BLaER1 (cell line): ENCODE measurements at regions not wholly inside any gene's neighbourhood (a gene's known extent, or its start where the extent isn't known, plus 50 kb on each side); places are given as distances from the start of the nearest gene placed in this dataset.

ENCODE experiments used
- H3K27ac ChIP-seq: shearing (Covaris generic); formaldehyde crosslinking; 2 replicates; pipeline ENCODE4 v1.8.1; 2022
- H3K27me3 ChIP-seq: shearing (Covaris generic); formaldehyde crosslinking; 2 replicates; pipeline ENCODE4 v1.8.1; 2022
- H3K36me3 ChIP-seq: shearing (Covaris generic); formaldehyde crosslinking; 2 replicates; pipeline ENCODE4 v1.8.1; 2022
- H3K4me1 ChIP-seq: shearing (Covaris generic); formaldehyde crosslinking; 2 replicates; pipeline ENCODE4 v1.8.1; 2022
- H3K4me2 ChIP-seq: shearing (Covaris generic); formaldehyde crosslinking; 2 replicates; pipeline ENCODE4 v1.8.1; 2022
- H3K4me3 ChIP-seq: shearing (Covaris generic); formaldehyde crosslinking; 2 replicates; pipeline ENCODE4 v1.8.1; 2022
- H3K9ac ChIP-seq: shearing (Covaris generic); formaldehyde crosslinking; 2 replicates; pipeline ENCODE4 v1.8.1; 2022
- H3K9me3 ChIP-seq: shearing (Covaris generic); formaldehyde crosslinking; 2 replicates; pipeline ENCODE4 v1.8.1; 2022
- H4K20me1 ChIP-seq: shearing (Covaris generic); formaldehyde crosslinking; 2 replicates; pipeline ENCODE4 v1.8.1; 2022
- Cebpa-rat ChIP-seq: shearing (Covaris generic); IDR thresholded peaks from 2 replicates; pipeline ENCODE4 v1.8.1; 2022

GRCh38 chr22:49147171-49147570 is 680.5 kb downstream of the BRD1 start:
- no peak for TF ChIP-seq Cebpa-rat
- H3K9ac ChIP-seq: no peak overlapping the region
- H3K27me3 ChIP-seq: no peaks in the 10 kb centered on the region

DNA sequence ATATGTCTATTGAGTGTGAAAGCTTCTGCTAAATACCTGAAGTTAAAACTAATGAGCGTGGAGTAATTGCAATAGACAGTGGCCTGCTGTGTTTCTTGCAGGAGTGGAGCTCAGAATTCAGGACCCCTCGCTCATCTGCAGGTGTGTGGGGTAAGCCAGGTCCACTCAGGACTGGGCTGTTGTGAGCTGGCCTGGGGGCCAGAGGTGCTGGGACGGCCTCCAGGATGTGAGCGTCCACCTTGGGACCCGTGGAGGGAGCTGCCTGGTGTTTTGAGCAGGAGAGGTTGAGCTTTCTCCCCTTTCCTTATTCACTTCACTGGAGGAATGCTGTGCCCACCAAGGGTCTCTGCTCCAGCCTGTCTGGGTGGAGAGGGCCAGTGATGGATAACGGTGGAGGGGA is 681.2 kb downstream of the BRD1 start:
- H3K36me3 ChIP-seq: no peaks in the 10 kb centered on the region

More at GRCh38 chr22:49147171-49147570, 680.5 kb downstream of the BRD1 start:
- Histone ChIP-seq H3K27ac (no peak overlapping the region), H3K4me3 (no peak overlapping the region), H3K9me3 (no peaks in the 10 kb centered on the region), H3K4me1 (peaks cover 13% of the 10 kb centered on the region), H3K36me3 (no peaks in the 10 kb centered on the region), H3K4me2 (no peak overlapping the region), H4K20me1 (no peaks in the 10 kb centered on the region)

DNA sequence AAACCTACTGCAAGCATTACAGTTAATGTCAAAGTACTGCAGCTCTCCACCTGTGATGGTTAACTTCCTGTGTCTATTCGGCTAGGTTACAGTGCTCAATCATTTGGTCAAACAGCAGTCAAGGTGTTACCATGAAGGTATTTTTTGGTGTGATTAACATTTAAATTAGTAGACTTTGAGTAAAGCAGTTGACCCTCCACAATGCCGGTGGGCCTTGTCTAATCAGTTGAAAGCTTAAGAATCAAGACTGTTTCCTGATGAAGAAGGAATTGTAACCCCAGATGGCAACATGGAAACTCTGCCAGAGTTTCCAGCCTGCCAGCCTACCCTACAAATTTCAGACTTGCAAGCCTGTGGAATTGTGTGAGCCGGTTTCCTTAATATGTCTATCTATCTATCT is 683.9 kb downstream of the BRD1 start:
- no peak overlapping the region for H3K4me2 ChIP-seq
- no peak overlapping the region for H3K27ac ChIP-seq
- H3K9me3 ChIP-seq: no peaks in the 10 kb centered on the region
- H3K4me1 ChIP-seq: no peaks in the 10 kb centered on the region
- no peak overlapping the region for H3K9ac ChIP-seq
- H3K27me3 ChIP-seq: no peaks in the 10 kb centered on the region
- H4K20me1 ChIP-seq: no peaks in the 10 kb centered on the region
- no peak overlapping the region for H3K4me3 ChIP-seq
- no peak for TF ChIP-seq Cebpa-rat
- no peaks in the 10 kb centered on the region for H3K36me3 ChIP-seq

More for the DNA sequence above, 681.2 kb downstream of the BRD1 start:
- H3K4me3 ChIP-seq: no peak overlapping the region
- no peaks in the 10 kb centered on the region for H4K20me1 ChIP-seq
- TF ChIP-seq Cebpa-rat: no peak
- no peak overlapping the region for H3K4me2 ChIP-seq
- no peaks in the 10 kb centered on the region for H3K27me3 ChIP-seq
- H3K27ac ChIP-seq: no peak overlapping the region
- H3K9me3 ChIP-seq: no peaks in the 10 kb centered on the region
- peaks cover 6% of the 10 kb centered on the region for H3K4me1 ChIP-seq
- no peak overlapping the region for H3K9ac ChIP-seq

DNA sequence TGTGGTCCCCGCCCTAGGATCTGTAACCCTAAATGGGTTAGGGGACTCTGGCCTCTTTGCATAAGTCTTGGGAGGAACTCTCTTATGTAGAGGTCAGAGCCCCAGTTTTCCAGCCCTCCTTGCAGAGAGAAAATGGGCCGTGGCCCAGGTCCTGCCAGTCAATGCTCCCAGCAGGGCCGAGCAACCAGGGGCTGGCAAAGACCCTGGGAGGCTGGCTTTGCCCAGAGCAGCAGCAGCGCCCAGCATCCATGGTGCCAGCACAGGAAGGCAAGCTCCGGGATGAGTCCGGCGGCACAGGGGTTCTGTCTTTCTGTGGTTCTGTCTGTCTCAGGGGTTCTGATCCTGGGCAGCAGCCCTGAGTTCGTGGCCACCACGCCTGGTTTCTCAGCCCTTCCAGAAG is 684.8 kb downstream of the BRD1 start:
- no peaks in the 10 kb centered on the region for H4K20me1 ChIP-seq
- no peak overlapping the region for H3K27ac ChIP-seq
- no peak overlapping the region for H3K9ac ChIP-seq
- H3K36me3 ChIP-seq: no peaks in the 10 kb centered on the region
- H3K9me3 ChIP-seq: no peaks in the 10 kb centered on the region
- no peak overlapping the region for H3K4me3 ChIP-seq
- TF ChIP-seq Cebpa-rat: no peak
- H3K27me3 ChIP-seq: no peaks in the 10 kb centered on the region
- H3K4me2 ChIP-seq: no peak overlapping the region
- H3K4me1 ChIP-seq: no peaks in the 10 kb centered on the region

- no peaks in the 10 kb centered on the region for H3K36me3 ChIP-seq
- no peak overlapping the region for H3K4me3 ChIP-seq
- no peak overlapping the region for H3K9ac ChIP-seq
- no peaks in the 10 kb centered on the region for H3K27me3 ChIP-seq
- no peak for TF ChIP-seq Cebpa-rat
- peaks cover under 1% of the 10 kb centered on the region; the same call in 1 of the 2 replicates for H3K4me1 ChIP-seq
- no peak overlapping the region for H3K4me2 ChIP-seq
- H4K20me1 ChIP-seq: no peaks in the 10 kb centered on the region
- no peak overlapping the region for H3K27ac ChIP-seq
- no peaks in the 10 kb centered on the region for H3K9me3 ChIP-seq
Observed at GRCh38 chr22:49142296-49142695, 685.4 kb downstream of the BRD1 start.

GRCh38 chr22:49141761-49142160 is 685.9 kb downstream of the BRD1 start:
- H3K9ac ChIP-seq: no peak overlapping the region
- H4K20me1 ChIP-seq: no peaks in the 10 kb centered on the region
- H3K36me3 ChIP-seq: no peaks in the 10 kb centered on the region
- no peaks in the 10 kb centered on the region for H3K9me3 ChIP-seq
- H3K4me3 ChIP-seq: no peak overlapping the region
- no peak for TF ChIP-seq Cebpa-rat
- no peaks in the 10 kb centered on the region for H3K27me3 ChIP-seq
- H3K27ac ChIP-seq: no peak overlapping the region
- peaks cover 6% of the 10 kb centered on the region; the same call in 1 of the 2 replicates for H3K4me1 ChIP-seq
- no peak overlapping the region for H3K4me2 ChIP-seq

DNA sequence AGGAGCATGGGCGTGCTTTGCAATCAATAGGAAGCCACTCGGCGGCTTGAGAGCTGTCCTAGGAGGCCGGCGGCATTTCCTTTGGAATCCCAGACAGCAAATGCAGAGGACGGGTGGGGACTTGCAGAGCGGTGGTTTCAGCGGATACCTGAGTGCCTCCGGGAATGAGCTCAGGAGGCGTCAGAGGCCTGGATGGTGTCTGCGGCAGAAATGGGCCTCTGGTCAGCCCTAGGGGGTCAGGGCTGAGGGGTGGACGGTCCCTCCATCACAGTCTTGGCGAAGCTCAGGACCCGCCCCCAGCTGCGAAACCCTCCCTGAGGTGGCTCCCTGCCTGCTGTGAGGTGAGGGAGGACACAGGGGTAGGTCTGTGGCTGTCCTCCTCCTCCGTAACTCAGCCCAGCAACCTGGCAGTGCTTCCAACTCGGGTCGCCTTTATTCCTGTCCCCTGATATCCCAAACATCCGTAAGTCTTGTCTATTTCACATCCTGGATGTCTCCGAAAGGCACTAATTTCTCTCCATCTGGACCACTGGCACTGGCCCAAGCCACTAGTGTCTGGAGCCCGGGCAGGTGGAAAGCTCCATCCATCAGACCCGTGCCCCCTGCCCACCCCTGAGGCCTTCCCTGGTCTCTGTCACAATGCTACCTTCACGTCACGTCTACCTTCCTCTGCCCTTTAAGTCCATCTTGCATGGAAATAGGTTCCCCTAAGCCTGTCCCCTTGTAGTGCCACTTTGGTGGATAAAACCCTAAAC is 686.6 kb downstream of the BRD1 start:
- H3K9me3 ChIP-seq: no peaks in the 10 kb centered on the region
- H3K27me3 ChIP-seq: no peaks in the 10 kb centered on the region

GRCh38 chr22:49139492-49140151 is 688.1 kb downstream of the BRD1 start:
- Histone ChIP-seq H3K4me2 (no peak overlapping the region), H3K4me3 (no peak overlapping the region), H3K9ac (no peak overlapping the region), H3K27me3 (no peaks in the 10 kb centered on the region), H3K4me1 (peaks cover 19% of the 10 kb centered on the region; the same call in 1 of the 2 replicates), H3K36me3 (no peaks in the 10 kb centered on the region), H4K20me1 (no peaks in the 10 kb centered on the region), H3K27ac (no peak overlapping the region), H3K9me3 (no peaks in the 10 kb centered on the region)
- TF ChIP-seq Cebpa-rat: no peak

More for the DNA sequence above, 686.6 kb downstream of the BRD1 start:
- Histone ChIP-seq H3K4me1 (peaks cover 13% of the 10 kb centered on the region; the same call in 1 of the 2 replicates), H3K4me2 (no peak overlapping the region), H3K36me3 (no peaks in the 10 kb centered on the region), H3K27ac (no peak overlapping the region), H4K20me1 (no peaks in the 10 kb centered on the region), H3K9ac (no peak overlapping the region), H3K4me3 (no peak overlapping the region)
- no peak for TF ChIP-seq Cebpa-rat

DNA sequence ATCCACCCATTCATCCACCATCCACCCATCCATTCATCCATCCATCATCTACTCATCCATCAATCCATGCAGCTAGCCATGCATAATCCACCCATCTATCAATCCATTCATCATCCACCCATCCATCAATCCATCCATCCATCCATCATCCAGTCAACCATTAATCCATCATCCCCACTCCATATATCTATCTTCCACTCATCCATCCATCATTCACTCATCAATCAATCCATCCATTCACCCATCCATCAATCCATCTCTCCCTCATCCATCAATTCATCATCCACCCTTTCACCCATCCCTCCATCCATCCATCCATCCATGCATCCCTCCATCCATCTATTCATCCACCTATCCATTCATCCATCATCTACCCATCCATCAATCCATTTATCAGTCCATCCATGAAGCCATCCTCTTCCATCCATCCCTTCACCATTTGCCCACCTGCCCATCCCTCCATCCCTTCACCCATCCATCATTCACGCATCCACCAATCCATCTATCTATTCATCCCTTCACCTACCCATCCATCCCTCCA is 689.4 kb downstream of the BRD1 start:
- Histone ChIP-seq H3K4me3 (no peak overlapping the region), H4K20me1 (no peaks in the 10 kb centered on the region), H3K4me2 (no peak overlapping the region), H3K4me1 (peaks cover 19% of the 10 kb centered on the region; the same call in 1 of the 2 replicates), H3K9me3 (no peaks in the 10 kb centered on the region), H3K27ac (no peak overlapping the region), H3K9ac (no peak overlapping the region), H3K27me3 (no peaks in the 10 kb centered on the region), H3K36me3 (no peaks in the 10 kb centered on the region)
- no peak for TF ChIP-seq Cebpa-rat
